Vagina (tissue), 2 donors: ENCODE measurements at regions not wholly inside any gene's neighbourhood (a gene's known extent, or its start where the extent isn't known, plus 50 kb on each side); places are given as distances from the start of the nearest gene placed in this dataset.

Experiments used
- DNase-seq, 2 donors: peaks; one replicate each; pipeline ENCODE4 v3.0.0-alpha.2; 2017; ENCODE audit errors: extremely low spot score in 2 of 2
- H3K27ac ChIP-seq: fragments of 200-600 bp; sonication (generic); one replicate; pipeline ENCODE4 v1.5.1; 2019
- H3K27me3 ChIP-seq: fragments of 200-600 bp; sonication (generic); one replicate; pipeline ENCODE4 v1.5.1; 2019
- H3K36me3 ChIP-seq, 2 donors: fragments of 200-600 bp; sonication (generic); one replicate each; pipeline ENCODE4 v1.5.1; 2017 to 2019
- H3K4me1 ChIP-seq: fragments of 200-600 bp; sonication (generic); one replicate; pipeline ENCODE4 v1.5.1; 2019
- H3K4me3 ChIP-seq, 2 donors: fragments of 200-600 bp; sonication (generic); 1 replicate in 1 of 2; 2 replicates in 1 of 2; pipeline ENCODE4 v1.5.1; 2016 to 2019
- H3K9me3 ChIP-seq: fragments of 200-600 bp; sonication (generic); one replicate; pipeline ENCODE4 v1.5.1; 2019
- CTCF ChIP-seq, 3 experiments: fragments of 450-650 bp in 2 of 3; fragments of 200-600 bp in 1 of 3; sonication (generic) in 1 of 3; IDR thresholded peaks; one replicate each; pipeline ENCODE4 v1.5.1; 2017 to 2019; ENCODE audit warnings: antibody characterized with exemption in 3 of 3, mild to moderate bottlenecking in 2 of 3, moderate library complexity in 2 of 3
- POLR2A ChIP-seq, 2 donors: fragments of 450-650 bp; IDR thresholded peaks; one replicate each; pipeline ENCODE4 v1.6.1; 2017; ENCODE audit warnings: antibody characterized with exemption in 2 of 2, mild to moderate bottlenecking in 2 of 2, moderate library complexity in 2 of 2
- POLR2AphosphoS5 ChIP-seq, 2 donors: sonication (generic); formaldehyde crosslinking; IDR thresholded peaks; one replicate each; pipeline ENCODE4 v1.9.0; 2017; ENCODE audit warnings: antibody characterized with exemption in 2 of 2, mild to moderate bottlenecking in 2 of 2, low read depth in 1 of 2; ENCODE audit not compliant: insufficient read depth in 1 of 2
- intact Hi-C: fragments of 100-400 bp; cut with DNase I; formaldehyde crosslinking; loops from one replicate; pipeline ENCODE4 v1.15.1; 2023

- DNase-seq, result no peak
- TF ChIP-seq POLR2AphosphoS5 (IDR thresholded peaks at IDR 0.05; ENCODE audit: insufficient read depth in 1 of 2, low read depth in 1 of 2) (no peak), POLR2A (IDR thresholded peaks at IDR 0.05) (no peak)
- Histone ChIP-seq H3K27me3 (no peaks in the 10 kb centered on the region), H3K36me3 (no peaks in the 10 kb centered on the region), H3K4me3 (no peak overlapping the region), H3K4me1 (no peaks in the 10 kb centered on the region), H3K9me3 (no peaks in the 10 kb centered on the region), H3K27ac (no peak overlapping the region)
- intact Hi-C loops, result no loop called here
Observed at GRCh38 chrX:113075521-113075920, 234.9 kb upstream of the AMOT start.

- Histone ChIP-seq H3K36me3 (no peaks in the 10 kb centered on the region), H3K4me1 (no peaks in the 10 kb centered on the region), H3K27ac (no peak overlapping the region), H3K27me3 (no peaks in the 10 kb centered on the region), H3K4me3 (no peak overlapping the region), H3K9me3 (no peaks in the 10 kb centered on the region)
- no peak for DNase-seq
- no peak for TF ChIP-seq POLR2A (IDR thresholded peaks at IDR 0.05)
- TF ChIP-seq POLR2AphosphoS5 (IDR thresholded peaks at IDR 0.05; ENCODE audit: insufficient read depth in 1 of 2, low read depth in 1 of 2), result no peak
- TF ChIP-seq CTCF (IDR thresholded peaks at IDR 0.05), result no peak
- intact Hi-C loops, result no loop called here
Observed at GRCh38 chrX:113059714-113060113, 219.1 kb upstream of the AMOT start.

GRCh38 chrX:113058634-113059033 is 218.0 kb upstream of the AMOT start:
- Histone ChIP-seq H3K9me3 (no peaks in the 10 kb centered on the region), H3K27ac (no peak overlapping the region), H3K36me3 (no peaks in the 10 kb centered on the region), H3K4me1 (no peaks in the 10 kb centered on the region), H3K4me3 (no peak overlapping the region), H3K27me3 (no peaks in the 10 kb centered on the region)
- intact Hi-C loops, result no loop called here
- TF ChIP-seq CTCF (IDR thresholded peaks at IDR 0.05) (no peak), POLR2AphosphoS5 (IDR thresholded peaks at IDR 0.05; ENCODE audit: insufficient read depth in 1 of 2, low read depth in 1 of 2) (no peak), POLR2A (IDR thresholded peaks at IDR 0.05) (no peak)
- no peak for DNase-seq

- Histone ChIP-seq H3K27ac (no peak overlapping the region), H3K27me3 (no peaks in the 10 kb centered on the region)
- intact Hi-C loops, result no loop called here
Observed at GRCh38 chrX:113048896-113049295, 208.3 kb upstream of the AMOT start.

GRCh38 chrX:113048480-113048879 is 207.8 kb upstream of the AMOT start:
- no peaks in the 10 kb centered on the region for H3K27me3 ChIP-seq
- H3K4me1 ChIP-seq, result no peaks in the 10 kb centered on the region
- H3K4me3 ChIP-seq, result no peak overlapping the region
- no peaks in the 10 kb centered on the region for H3K9me3 ChIP-seq
- no peaks in the 10 kb centered on the region for H3K36me3 ChIP-seq
- intact Hi-C loops, result no loop called here
- DNase-seq, result no peak
- H3K27ac ChIP-seq, result no peak overlapping the region
- TF ChIP-seq POLR2AphosphoS5 (IDR thresholded peaks at IDR 0.05; ENCODE audit: insufficient read depth in 1 of 2, low read depth in 1 of 2), result no peak
- no peak for TF ChIP-seq CTCF (IDR thresholded peaks at IDR 0.05)
- no peak for TF ChIP-seq POLR2A (IDR thresholded peaks at IDR 0.05)

More at GRCh38 chrX:113048896-113049295, 208.3 kb upstream of the AMOT start:
- no peaks in the 10 kb centered on the region for H3K4me1 ChIP-seq
- no peak for TF ChIP-seq POLR2A (IDR thresholded peaks at IDR 0.05)
- no peak for TF ChIP-seq CTCF (IDR thresholded peaks at IDR 0.05)
- no peak for TF ChIP-seq POLR2AphosphoS5 (IDR thresholded peaks at IDR 0.05; ENCODE audit: insufficient read depth in 1 of 2, low read depth in 1 of 2)
- DNase-seq, result no peak
- H3K36me3 ChIP-seq, result no peaks in the 10 kb centered on the region
- no peak overlapping the region for H3K4me3 ChIP-seq
- H3K9me3 ChIP-seq, result no peaks in the 10 kb centered on the region
